HG03439 (cell line): ENCODE measurements at regions not wholly inside any gene's neighbourhood (a gene's known extent, or its start where the extent isn't known, plus 50 kb on each side); places are given as distances from the start of the nearest gene placed in this dataset.

Experiments
- ATAC-seq: cut with Tn5 transposase; IDR thresholded peaks from one replicate; pipeline ENCODE4 v1.9.1; 2021; ENCODE audit warnings: mild to moderate bottlenecking, moderate library complexity; ENCODE audit not compliant: unreplicated experiment

DNA sequence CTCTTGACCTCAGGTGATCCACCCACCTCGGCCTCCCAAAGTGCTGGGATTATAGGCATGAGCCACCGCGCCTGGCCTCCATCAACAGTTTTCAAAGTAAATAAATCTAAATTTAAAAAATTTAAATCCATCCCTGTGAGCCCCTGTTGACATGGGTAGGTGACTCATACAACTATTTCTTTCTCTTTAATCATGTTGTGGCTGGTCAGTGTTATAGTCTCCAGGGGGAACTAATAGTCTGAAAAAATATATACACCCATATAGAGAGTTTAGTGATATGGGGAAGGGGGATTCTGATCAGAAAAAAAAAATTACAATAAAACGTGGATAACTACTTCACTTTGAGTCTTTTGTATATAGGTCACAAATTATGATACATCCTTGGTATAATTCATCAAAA, 159.2 kb downstream of the ZNF608 start:
- ATAC-seq = no peak

DNA sequence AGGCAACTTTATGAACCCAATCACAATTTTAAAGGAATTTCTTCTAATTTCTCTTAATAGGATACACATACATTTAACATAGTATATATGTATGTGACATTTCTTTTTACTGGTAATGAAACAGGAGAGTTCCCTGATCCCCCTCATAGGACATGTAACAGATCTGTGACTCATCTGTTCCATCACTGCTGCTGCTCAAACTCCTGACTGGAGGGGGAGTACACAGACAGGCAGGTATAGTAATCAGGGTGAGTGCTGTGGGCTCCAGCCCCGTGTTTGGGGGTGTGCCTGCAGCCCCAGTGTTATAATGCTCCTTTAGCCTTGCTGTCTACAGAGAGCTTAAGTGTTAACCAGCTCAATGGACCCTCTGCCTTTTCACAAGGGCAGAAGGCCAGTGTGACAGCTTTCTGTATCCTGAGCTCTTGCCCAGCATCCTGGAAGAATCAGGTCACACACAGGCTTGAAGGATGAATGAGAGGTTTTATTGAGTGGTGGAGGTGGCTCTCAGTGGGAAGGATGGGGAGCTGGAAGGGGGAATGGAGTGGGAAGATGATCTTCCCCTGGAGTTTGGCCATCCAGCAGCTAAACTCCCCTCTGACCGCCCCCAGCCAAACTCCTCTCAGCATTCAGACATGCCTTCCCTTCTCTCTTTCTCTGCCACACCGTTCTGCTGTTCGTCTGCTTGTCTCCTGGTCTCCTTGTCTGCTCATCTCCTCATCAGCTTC, 161.3 kb downstream of the ZNF608 start:
- no peak for ATAC-seq

GRCh38 chr5:124583469-124584350, 162.7 kb downstream of the ZNF608 start:
- ATAC-seq = peak; percentile 100

DNA sequence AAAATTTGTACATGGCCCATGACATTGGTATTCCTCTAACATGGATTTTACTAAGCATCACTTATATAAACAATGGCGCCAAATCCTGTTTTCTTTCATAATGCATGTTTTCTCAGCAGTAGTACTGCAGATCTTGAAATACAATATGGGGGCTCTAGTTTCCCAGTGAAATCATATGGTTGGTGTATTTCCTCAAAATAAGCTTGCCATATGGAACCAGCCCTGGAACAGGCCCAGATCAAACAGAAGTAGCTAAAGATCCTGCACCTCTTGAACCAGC, 163.9 kb downstream of the ZNF608 start:
- ATAC-seq = no peak

DNA sequence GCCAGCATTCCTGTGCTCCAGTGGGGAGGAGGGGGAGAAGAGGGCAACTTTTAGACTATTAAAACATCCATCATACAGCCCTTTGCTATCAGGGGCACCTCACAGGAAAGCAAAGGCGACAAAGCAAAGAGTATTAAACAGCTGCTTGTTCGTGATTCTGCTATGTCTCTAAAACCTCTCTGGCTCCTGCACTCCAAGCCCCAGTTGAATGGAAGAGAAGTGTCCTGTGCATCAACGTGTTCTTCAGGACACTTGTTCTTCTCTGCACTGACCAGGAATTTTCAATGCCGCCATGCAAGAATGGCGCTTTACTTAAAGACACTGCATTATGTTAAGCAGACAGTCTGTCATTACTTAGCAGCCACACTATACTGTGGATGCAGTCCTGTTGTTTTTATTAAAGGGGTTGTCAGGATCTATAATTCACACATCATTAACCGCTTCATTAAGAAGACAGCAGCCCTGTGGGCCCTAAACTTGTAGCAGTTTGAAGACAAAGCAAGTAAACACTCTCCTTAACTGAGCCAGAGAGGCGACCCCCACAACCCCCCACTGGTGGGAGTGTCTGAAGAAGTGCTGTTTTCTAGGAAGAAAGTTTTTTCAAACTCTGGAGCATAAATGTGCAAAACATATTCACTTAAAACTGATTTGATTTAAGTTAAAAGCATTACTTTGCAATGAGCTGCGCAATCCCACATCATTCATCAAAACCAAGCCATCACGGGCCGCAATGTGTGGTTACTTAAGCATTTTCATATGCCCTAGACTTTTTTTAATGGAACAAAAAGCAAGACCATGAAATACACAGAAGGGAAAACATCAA, 164.5 kb downstream of the ZNF608 start:
- ATAC-seq = no peak

GRCh38 chr5:124580925-124581737, 165.3 kb downstream of the ZNF608 start:
- ATAC-seq = no peak

DNA sequence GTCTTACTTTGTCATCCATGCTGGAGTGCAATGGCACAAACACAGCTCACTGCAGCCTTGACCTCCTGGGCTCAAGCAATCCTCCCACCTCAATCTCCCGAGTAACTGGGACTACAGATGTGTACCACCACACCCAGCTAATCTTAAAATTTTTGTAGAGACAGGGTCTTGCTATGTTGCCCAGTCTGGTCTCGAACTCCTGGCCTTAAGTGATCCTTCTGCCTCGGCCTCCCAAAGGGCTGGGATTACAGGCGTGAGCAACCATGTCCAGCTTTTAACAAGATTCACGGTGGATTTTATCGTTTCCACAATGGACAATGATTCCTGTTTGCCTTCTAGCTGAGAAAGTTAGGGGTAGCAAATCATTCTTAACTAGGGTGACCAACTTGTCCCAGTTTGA, 165.9 kb downstream of the ZNF608 start:
- ATAC-seq = no peak

DNA sequence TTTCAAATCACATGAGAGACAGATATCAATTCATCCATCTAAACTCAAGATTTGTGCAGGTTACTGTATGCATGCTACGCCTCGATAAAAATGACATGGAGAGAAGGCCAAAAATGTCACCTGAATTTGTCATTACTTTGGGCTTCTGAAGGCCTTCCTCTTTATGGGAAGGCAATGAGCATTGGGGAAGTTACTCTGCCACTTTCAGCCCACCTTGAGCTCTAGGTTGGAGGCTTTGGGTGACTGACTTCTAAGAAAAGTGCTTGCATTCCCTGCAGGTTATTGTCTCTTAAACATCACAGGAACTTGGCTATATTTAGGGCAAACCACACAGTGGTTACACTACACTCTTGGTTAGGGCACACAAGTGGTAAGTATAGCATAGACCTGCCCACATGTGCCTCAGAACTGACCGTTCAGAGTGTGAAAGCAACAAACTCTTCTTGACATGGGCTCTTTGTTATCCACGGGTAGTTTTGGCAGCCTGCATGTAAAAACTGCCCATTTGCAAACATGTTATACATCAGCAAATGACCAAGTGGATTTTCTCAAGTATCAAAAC, 169.5 kb downstream of the ZNF608 start:
- peak; percentile 93 for ATAC-seq

DNA sequence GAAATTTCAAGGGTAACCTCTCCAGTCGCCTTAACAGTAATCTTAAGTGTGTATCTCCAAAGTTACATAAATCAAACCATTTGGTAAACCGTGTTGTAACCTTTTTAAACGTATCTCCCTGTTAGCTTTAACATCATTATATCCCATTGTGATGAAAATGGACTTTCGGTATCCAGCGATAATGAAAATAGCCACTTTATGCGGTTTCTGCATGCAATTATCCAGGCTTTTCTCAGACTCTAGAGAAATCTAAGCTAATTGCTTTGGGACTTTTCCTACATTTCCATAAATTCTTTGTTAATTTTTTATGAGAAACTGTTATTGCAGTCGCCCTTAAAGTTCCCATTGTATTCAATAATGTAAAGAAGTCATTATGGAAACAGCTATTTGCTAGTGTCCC, 170.7 kb downstream of the ZNF608 start:
- no peak for ATAC-seq

DNA sequence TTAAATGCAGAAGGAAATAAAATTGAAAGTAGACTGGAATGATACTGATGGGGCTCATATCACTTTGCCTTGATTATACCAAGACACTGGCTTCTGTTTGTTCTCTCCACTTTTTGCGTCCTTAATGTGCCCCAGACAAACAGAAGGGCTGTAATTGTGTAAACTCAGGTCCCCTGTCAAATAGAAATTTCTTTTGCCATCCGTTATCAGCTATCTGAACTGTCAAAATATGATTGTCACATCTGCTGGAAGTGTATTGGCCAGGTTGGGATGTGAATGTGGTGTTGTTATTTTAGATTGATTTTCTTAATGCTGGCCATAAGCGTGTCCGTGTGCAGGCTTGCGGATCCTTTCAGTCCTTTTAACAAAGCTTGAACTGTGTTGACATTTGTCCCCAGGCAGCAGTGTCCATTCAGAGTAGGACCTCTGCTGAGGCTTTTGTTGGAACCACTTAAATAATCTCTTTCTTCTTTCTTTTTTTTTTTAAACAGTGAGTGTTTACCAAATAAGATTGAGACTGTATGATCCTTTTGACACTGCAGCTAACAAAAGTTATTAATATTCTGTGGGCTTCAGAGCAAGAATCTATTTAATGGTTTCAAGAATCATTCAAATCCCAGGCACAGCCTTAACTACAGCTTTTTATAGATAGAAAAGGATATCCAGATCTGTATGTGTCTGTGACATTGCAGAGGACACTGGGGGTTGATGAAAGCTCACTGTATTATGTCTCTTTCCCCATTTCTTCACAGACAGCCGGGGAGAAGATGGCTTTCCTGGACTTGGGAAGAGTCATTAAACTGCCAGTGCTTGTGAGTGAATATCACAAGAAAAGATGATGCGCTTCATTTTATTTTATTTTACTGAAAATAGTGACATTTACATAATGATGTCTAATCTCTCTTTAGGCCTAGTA, 171.7 kb downstream of the ZNF608 start:
- no peak for ATAC-seq

- ATAC-seq = no peak
These were observed 173.5 kb downstream of the ZNF608 start for GRCh38 chr5:124572971-124573370.

GRCh38 chr5:124570285-124571035, 176.0 kb downstream of the ZNF608 start:
- no peak for ATAC-seq

- ATAC-seq = no peak
These were observed 179.5 kb downstream of the ZNF608 start for GRCh38 chr5:124566875-124567450.

DNA sequence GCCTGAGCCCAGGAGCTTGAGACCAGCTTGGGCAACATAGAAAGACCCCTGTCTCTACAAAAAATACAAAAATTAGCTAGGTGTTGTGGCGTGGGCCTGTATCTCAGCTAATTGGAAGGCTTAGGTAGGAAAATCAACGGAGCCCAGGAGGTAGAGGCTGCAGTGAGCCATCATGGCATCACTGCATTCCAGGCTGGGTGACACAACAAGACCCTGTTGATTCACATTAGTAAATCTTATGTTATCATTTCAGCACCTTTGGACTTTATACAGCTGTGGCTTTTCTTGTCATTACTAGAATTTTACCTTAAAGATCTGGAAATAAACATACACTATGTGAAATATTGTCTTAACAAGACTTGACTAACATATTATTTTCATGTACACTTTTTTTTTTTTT, 185.0 kb downstream of the ZNF608 start:
- ATAC-seq = no peak

GRCh38 chr5:124560370-124560769, 186.1 kb downstream of the ZNF608 start:
- no peak for ATAC-seq

GRCh38 chr5:124557761-124558160, 188.7 kb downstream of the ZNF608 start:
- no peak for ATAC-seq

DNA sequence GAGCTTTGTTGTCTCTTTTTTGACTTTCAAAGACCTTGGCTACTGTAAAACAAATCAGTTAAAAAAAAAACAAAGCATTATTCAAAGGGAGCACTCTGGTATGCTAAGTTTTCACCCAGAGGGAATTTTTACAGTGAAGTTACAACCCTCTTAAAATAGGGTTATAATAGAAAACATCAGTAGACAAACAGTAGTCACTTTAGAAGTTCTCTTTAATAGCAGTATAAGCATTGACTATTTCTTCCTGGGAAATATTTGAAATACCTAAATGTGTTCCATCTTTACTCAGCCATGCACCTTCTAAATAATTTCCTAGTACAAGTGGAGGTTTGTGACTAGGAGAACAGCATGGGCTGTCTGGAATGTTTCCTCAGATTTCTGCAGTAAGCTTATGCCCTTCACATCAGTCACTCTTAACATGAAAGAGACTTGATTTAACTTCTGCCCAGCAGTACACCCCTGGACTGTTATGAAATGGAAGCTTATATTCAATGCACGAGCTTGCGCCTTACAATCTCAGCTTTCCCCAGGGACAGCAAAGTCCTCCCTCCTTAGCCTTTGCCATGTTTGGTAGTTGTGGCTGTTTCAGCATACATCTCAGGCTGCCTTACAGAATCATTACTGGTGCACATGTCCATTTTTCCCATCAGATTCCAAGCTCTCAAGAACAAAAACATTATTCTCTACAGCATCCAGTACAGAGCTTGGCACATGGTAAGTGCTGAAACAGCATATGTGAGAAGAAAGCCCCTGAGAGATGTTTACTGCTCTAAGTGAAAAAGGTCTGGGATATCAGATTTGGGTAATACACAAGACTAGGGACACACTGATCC, 191.5 kb downstream of the ZNF608 start:
- no peak for ATAC-seq
